Activated CD4-positive, alpha-beta T cell treated with anti-CD3 and anti-CD28 coated beads, Interleukin-2, amount 50 U/mL, for 24 hours (primary cell): ENCODE measurements at regions not wholly inside any gene's neighbourhood (a gene's known extent, or its start where the extent isn't known, plus 50 kb on each side); places are given as distances from the start of the nearest gene placed in this dataset.
"Not testable (repeated sequence)": the region's sequence is repeated elsewhere in the genome, so short reads cannot be mapped to it uniquely, and the experiment has no call there.

Source experiments
- DNase-seq, 2 donors: peaks; one replicate each; pipeline ENCODE4 v3.0.0-alpha.2; 2020; ENCODE audit warnings: low read depth in 1 of 2, low spot score in 1 of 2

- DNase-seq: no peak
Measured at GRCh38 chr6:10138917-10139316, 276.0 kb downstream of the TFAP2A start.

- no peak for DNase-seq
Measured at GRCh38 chr6:10136636-10137035, 278.2 kb downstream of the TFAP2A start.

GRCh38 chr6:10134185-10134584, 280.7 kb downstream of the TFAP2A start:
- not testable (repeated sequence) for DNase-seq

- no peak for DNase-seq
Measured at GRCh38 chr6:10128721-10129120, 286.2 kb downstream of the TFAP2A start.

- DNase-seq: no peak
Measured at GRCh38 chr6:10122164-10122563, 292.7 kb downstream of the TFAP2A start.

- no peak for DNase-seq
Measured at GRCh38 chr6:10112871-10113549, 301.9 kb downstream of the TFAP2A start.

- no peak for DNase-seq
Measured at GRCh38 chr6:10111975-10112374, 302.9 kb downstream of the TFAP2A start.

- DNase-seq: no peak
Measured at GRCh38 chr6:10101551-10102252, 313.2 kb downstream of the TFAP2A start.

- no peak for DNase-seq
Measured at GRCh38 chr6:10099529-10100140, 315.2 kb downstream of the TFAP2A start.

- DNase-seq: no peak
Measured at GRCh38 chr6:10098756-10099528, 315.9 kb downstream of the TFAP2A start.

GRCh38 chr6:10093282-10093681, 321.6 kb downstream of the TFAP2A start:
- DNase-seq: no peak

GRCh38 chr6:10084111-10084986, 330.5 kb downstream of the TFAP2A start:
- no peak for DNase-seq

GRCh38 chr6:10082385-10082784, 332.5 kb downstream of the TFAP2A start:
- no peak for DNase-seq

GRCh38 chr6:10081957-10082356, 332.9 kb downstream of the TFAP2A start:
- DNase-seq: no peak

GRCh38 chr6:10081075-10081474, 333.8 kb downstream of the TFAP2A start:
- DNase-seq: no peak

GRCh38 chr6:10080561-10080960, 334.3 kb downstream of the TFAP2A start:
- no peak for DNase-seq

GRCh38 chr6:10078581-10078980, 336.3 kb downstream of the TFAP2A start:
- no peak for DNase-seq

- DNase-seq: not testable (repeated sequence)
Measured at GRCh38 chr6:10074726-10075125, 340.1 kb downstream of the TFAP2A start.

- DNase-seq: no peak
Measured at GRCh38 chr6:10073341-10073740, 341.5 kb downstream of the TFAP2A start.

GRCh38 chr6:10071631-10072220, 343.1 kb downstream of the TFAP2A start:
- no peak for DNase-seq
